CD4-positive, alpha-beta T cell (primary cell): ENCODE measurements at regions not wholly inside any gene's neighbourhood (a gene's known extent, or its start where the extent isn't known, plus 50 kb on each side); places are given as distances from the start of the nearest gene placed in this dataset.

Experiments used
- ATAC-seq: fragments of 200-7000 bp; cut with Tn5 transposase; one replicate; pipeline ENCODE4 v1.10.0; 2022; ENCODE audit warnings: mild to moderate bottlenecking; ENCODE audit not compliant: poor library complexity
- CTCF ChIA-PET: fragments of 350-600 bp; sonication (Branson Sonifier 250); formaldehyde crosslinking; loops from one replicate; lab custom pipeline; 2021; ENCODE audit warnings: antibody characterized with exemption, inconsistent platforms; lab: Charles Lee
- POLR2A ChIA-PET: fragments of 350-600 bp; sonication (Branson Sonifier 250); formaldehyde crosslinking; loops from one replicate; lab custom pipeline; 2021; ENCODE audit warnings: antibody characterized with exemption, inconsistent platforms; lab: Charles Lee
- DNase-seq, 14 experiments: peaks; one replicate each; pipeline ENCODE4 v3.0.0-alpha.2; 2013 to 2020; ENCODE audit warnings: mixed read lengths in 2 of 14
- H3K27ac ChIP-seq, 2 donors: one replicate each; pipeline versions ENCODE4 v1.5.1 to v1.7.0; 2013; ENCODE audit warnings: low read length in 2 of 2, low read depth in 1 of 2, mild to moderate bottlenecking in 1 of 2
- H3K27me3 ChIP-seq, 2 experiments: 1 replicate in 1 of 2; 2 replicates in 1 of 2; pipeline versions ENCODE4 v1.6.1 to v1.7.0; 2013; ENCODE audit warnings: low read length in 2 of 2, control low read depth in 1 of 2, mild to moderate bottlenecking in 1 of 2, moderate library complexity in 1 of 2; ENCODE audit not compliant: insufficient read depth in 2 of 2, control insufficient read depth in 1 of 2
- H3K36me3 ChIP-seq: one replicate; pipeline ENCODE4 v1.6.1; 2013; ENCODE audit warnings: low read length, control low read depth; ENCODE audit not compliant: insufficient read depth
- H3K4me1 ChIP-seq: one replicate; pipeline ENCODE4 v1.6.1; 2013; ENCODE audit warnings: low read length, control low read depth; ENCODE audit not compliant: insufficient read depth
- H3K4me3 ChIP-seq: one replicate; pipeline ENCODE4 v1.5.1; 2013; ENCODE audit warnings: mild to moderate bottlenecking, low read length, moderate library complexity
- H3K9me3 ChIP-seq, 2 experiments: 1 replicate in 1 of 2; 2 replicates in 1 of 2; pipeline versions ENCODE4 v1.6.1 to v1.7.0; 2013; ENCODE audit warnings: low read length in 2 of 2, mild to moderate bottlenecking in 2 of 2, control low read depth in 1 of 2, moderate library complexity in 1 of 2; ENCODE audit not compliant: control insufficient read depth in 1 of 2, insufficient read depth in 1 of 2
- H3K27ac Mint-ChIP-seq: one replicate; pipeline ENCODE4 v1.8.0; 2020; ENCODE audit warnings: mixed read lengths
- H3K27me3 Mint-ChIP-seq: one replicate; pipeline ENCODE4 v1.8.0; 2021; ENCODE audit warnings: mixed read lengths
- H3K36me3 Mint-ChIP-seq: one replicate; pipeline ENCODE4 v1.8.0; 2021; ENCODE audit warnings: low read depth, mixed read lengths
- H3K4me1 Mint-ChIP-seq: one replicate; pipeline ENCODE4 v1.8.0; 2021; ENCODE audit warnings: low read depth, mixed read lengths
- H3K4me3 Mint-ChIP-seq: one replicate; pipeline ENCODE4 v1.8.0; 2020; ENCODE audit warnings: mild to moderate bottlenecking, mixed read lengths
- H3K9me3 Mint-ChIP-seq: one replicate; pipeline ENCODE4 v1.8.0; 2020; ENCODE audit warnings: mixed read lengths
- intact Hi-C, 2 experiments: fragments of 100-400 bp; cut with DNase I in 1 of 2; cut with micrococcal nuclease in 1 of 2; formaldehyde crosslinking; loops; one replicate each; pipeline versions ENCODE4 v1.15.1 to v1.9.0; 2023 to 2025; cut with DNase I, micrococcal nuclease
- TF ChIP-seq, protein P1 (sequence below): fragments of 200-600 bp; IDR thresholded peaks from one replicate; pipeline ENCODE4 v1.8.0; 2022; ENCODE audit warnings: antibody characterized with exemption, mild to moderate bottlenecking

DNA sequence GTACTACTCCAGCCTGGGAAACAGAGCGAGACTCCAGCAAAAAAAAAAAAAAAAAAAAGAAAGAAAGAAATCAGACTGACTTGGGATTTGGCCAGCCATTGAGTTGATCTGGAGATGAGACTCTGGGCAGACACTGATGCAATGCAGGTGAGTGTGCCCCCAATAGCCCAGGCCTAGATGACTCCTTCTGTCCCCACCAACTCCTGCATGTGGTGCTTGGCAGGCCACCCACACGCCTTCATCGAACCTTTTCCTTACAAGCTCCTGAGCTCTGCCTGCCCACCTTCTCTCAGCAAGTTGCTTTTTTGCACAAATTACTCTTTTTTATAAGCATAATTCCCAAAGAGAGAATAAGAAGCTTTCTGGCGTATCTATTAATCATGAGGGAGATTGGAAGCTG is 97.9 kb upstream of the MBNL2 start:
- DNase-seq (no peak), ATAC-seq (no peak)
- Mint-ChIP-seq H3K27me3 (peaks cover 41% of the 10 kb centered on the region), H3K9me3 (no peaks in the 10 kb centered on the region), H3K27ac (no peak overlapping the region), H3K4me1 (no peaks in the 10 kb centered on the region), H3K4me3 (no peak overlapping the region), H3K36me3 (no peaks in the 10 kb centered on the region)
- TF ChIP-seq, protein P1, sequence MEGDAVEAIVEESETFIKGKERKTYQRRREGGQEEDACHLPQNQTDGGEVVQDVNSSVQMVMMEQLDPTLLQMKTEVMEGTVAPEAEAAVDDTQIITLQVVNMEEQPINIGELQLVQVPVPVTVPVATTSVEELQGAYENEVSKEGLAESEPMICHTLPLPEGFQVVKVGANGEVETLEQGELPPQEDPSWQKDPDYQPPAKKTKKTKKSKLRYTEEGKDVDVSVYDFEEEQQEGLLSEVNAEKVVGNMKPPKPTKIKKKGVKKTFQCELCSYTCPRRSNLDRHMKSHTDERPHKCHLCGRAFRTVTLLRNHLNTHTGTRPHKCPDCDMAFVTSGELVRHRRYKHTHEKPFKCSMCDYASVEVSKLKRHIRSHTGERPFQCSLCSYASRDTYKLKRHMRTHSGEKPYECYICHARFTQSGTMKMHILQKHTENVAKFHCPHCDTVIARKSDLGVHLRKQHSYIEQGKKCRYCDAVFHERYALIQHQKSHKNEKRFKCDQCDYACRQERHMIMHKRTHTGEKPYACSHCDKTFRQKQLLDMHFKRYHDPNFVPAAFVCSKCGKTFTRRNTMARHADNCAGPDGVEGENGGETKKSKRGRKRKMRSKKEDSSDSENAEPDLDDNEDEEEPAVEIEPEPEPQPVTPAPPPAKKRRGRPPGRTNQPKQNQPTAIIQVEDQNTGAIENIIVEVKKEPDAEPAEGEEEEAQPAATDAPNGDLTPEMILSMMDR, result no peak
- Histone ChIP-seq H3K4me1 (no peaks in the 10 kb centered on the region), H3K27me3 (peaks cover 0 to 4% of the 10 kb centered on the region in 2 experiments), H3K27ac (no peak overlapping the region), H3K4me3 (no peak overlapping the region), H3K36me3 (no peaks in the 10 kb centered on the region), H3K9me3 (no peaks in the 10 kb centered on the region)
- ChIA-PET POLR2A (no interaction called here), CTCF (no interaction called here)
- intact Hi-C loops, result no loop called here

DNA sequence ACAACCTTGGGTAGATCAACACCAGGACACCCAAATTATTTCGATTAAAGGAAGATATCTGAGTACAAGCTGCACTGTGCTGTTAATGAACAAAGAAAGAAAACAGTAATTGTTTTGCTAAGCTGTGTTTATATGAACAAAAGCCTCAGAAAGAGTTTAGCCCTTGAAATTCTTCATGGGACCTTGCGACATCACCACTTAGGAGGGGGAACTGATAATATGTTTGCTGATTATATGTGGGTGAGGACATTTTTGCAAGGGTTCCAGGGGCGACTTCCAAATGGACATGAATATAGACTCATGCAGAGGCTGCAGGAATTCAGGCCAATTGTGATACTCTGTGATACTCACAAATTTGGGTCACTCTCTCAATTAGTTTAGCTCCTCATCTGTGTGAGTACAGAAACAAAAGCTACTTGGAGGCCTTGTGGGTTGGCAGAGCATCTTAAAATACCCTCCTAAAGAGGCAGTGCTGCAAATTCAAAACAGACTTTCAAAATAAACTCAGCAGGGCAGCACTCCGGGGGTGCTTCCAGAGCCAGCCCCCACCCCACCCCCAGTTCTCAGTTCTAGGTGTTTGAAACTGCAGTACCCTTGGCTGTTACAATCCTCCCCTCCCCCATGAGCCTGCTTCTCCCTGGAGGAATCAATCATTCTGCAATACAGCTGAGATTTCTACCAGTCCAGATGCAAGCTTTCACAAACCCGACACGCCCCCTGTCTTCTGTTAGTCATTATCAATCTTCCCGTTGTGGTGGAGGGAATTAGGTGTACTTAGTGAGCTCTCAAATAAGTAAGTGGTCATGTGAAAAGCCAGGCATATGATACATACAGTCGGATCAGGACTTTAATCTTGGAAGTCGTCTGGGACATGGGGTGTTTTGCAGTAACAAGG is 97.0 kb upstream of the MBNL2 start:
- Histone ChIP-seq H3K4me1 (no peaks in the 10 kb centered on the region), H3K36me3 (no peaks in the 10 kb centered on the region), H3K27ac (no peak overlapping the region), H3K27me3 (peaks cover 0 to 4% of the 10 kb centered on the region in 2 experiments), H3K4me3 (no peak overlapping the region), H3K9me3 (no peaks in the 10 kb centered on the region)
- ChIA-PET POLR2A (no interaction called here), CTCF (interaction anchor here (1.2 kb wide), 1 partner anchor 15 kb away, joined by 3 read pairs; no protein-coding TSS in a partner anchor)
- intact Hi-C loops, result no loop called here
- no peak for DNase-seq
- Mint-ChIP-seq H3K27me3 (peaks cover 38% of the 10 kb centered on the region), H3K4me1 (no peaks in the 10 kb centered on the region), H3K4me3 (no peak overlapping the region), H3K27ac (no peak overlapping the region), H3K9me3 (no peaks in the 10 kb centered on the region), H3K36me3 (no peaks in the 10 kb centered on the region)
- no peak for ATAC-seq
- TF ChIP-seq, protein P1, result no peak

- DNase-seq, result no peak
- no peak overlapping the region for H3K27ac Mint-ChIP-seq
- no peak overlapping the region for H3K27ac ChIP-seq
- no peaks in the 10 kb centered on the region for H3K9me3 Mint-ChIP-seq
- TF ChIP-seq, protein P1, result no peak
- H3K4me1 Mint-ChIP-seq, result no peaks in the 10 kb centered on the region
- no peaks in the 10 kb centered on the region for H3K36me3 ChIP-seq
- ChIA-PET POLR2A (no interaction called here), CTCF (interaction anchor here (1.2 kb wide), 1 partner anchor 16 kb away, joined by 3 read pairs; no protein-coding TSS in a partner anchor)
- H3K4me1 ChIP-seq, result no peaks in the 10 kb centered on the region
- no peaks in the 10 kb centered on the region for H3K9me3 ChIP-seq
- no peak overlapping the region for H3K4me3 Mint-ChIP-seq
- intact Hi-C loops, result no loop called here
- peaks cover 0 to 4% of the 10 kb centered on the region in 2 experiments for H3K27me3 ChIP-seq
- H3K27me3 Mint-ChIP-seq, result peaks cover 38% of the 10 kb centered on the region
- ATAC-seq, result no peak
- no peaks in the 10 kb centered on the region for H3K36me3 Mint-ChIP-seq
- no peak overlapping the region for H3K4me3 ChIP-seq
Observed at GRCh38 chr13:97125810-97126738, 96.1 kb upstream of the MBNL2 start.
